Endothelial cell of umbilical vein (primary cell): ENCODE measurements at regions not wholly inside any gene's neighbourhood (a gene's known extent, or its start where the extent isn't known, plus 50 kb on each side); places are given as distances from the start of the nearest gene placed in this dataset.

ENCODE experiments used
- BruUV-seq: library from RNA; stranded (reverse); fragments of 400-500 nt; replicated peaks from 2 replicates; lab custom pipeline; 2021; lab: Mats Ljungman, UMichigan
- CTCF ChIA-PET: fragments of 300-600, 350-600 bp; sonication (Branson Sonifier 250); formaldehyde crosslinking; loops from one replicate; lab custom pipeline; 2021; ENCODE audit warnings: antibody characterized with exemption, inconsistent platforms; lab: Charles Lee
- POLR2A ChIA-PET: fragments of 300-600, 350-600 bp; sonication (Branson Sonifier 250); formaldehyde crosslinking; loops from one replicate; lab custom pipeline; 2021; ENCODE audit warnings: antibody characterized with exemption, inconsistent platforms; lab: Charles Lee
- DNase-seq: peaks from one replicate; pipeline ENCODE4 v3.0.0-alpha.2; 2011; ENCODE audit warnings: low read depth, low spot score
- FAIRE-seq: peaks from 2 replicates; lab custom pipeline; 2011; peaks lifted over from hg19 to GRCh38; lab: Jason Lieb, UNC
- H2AFZ ChIP-seq: 2 replicates; pipeline ENCODE4 v1.6.0; 2012; ENCODE audit warnings: low read depth, low read length, control low read depth, inconsistent platforms
- H3K27ac ChIP-seq: 2 replicates; pipeline ENCODE4 v1.5.1; 2011; ENCODE audit warnings: low read depth, mild to moderate bottlenecking, control low read depth, low read length, moderate library complexity; ENCODE audit not compliant: insufficient read depth
- H3K27me3 ChIP-seq, 2 experiments: 2 replicates each; pipeline versions ENCODE4 v1.6.0 to v1.6.1; 2011; ENCODE audit warnings: low read length in 2 of 2, mixed read lengths in 1 of 2; ENCODE audit not compliant: control insufficient read depth in 2 of 2, insufficient read depth in 2 of 2
- H3K36me3 ChIP-seq, 2 experiments: 2 replicates in 1 of 2; 3 replicates in 1 of 2; pipeline ENCODE4 v1.5.1; 2011; ENCODE audit warnings: low read length in 2 of 2, mild to moderate bottlenecking in 1 of 2, moderate library complexity in 1 of 2; ENCODE audit not compliant: control insufficient read depth in 2 of 2, insufficient read depth in 2 of 2; ENCODE audit errors: extremely low read depth in 1 of 2
- H3K4me1 ChIP-seq: 3 replicates; pipeline ENCODE4 v1.5.1; 2011; ENCODE audit warnings: mild to moderate bottlenecking, low read length; ENCODE audit not compliant: control insufficient read depth, insufficient read depth; ENCODE audit errors: extremely low read depth
- H3K4me2 ChIP-seq: 2 replicates; pipeline ENCODE4 v1.6.1; 2011; ENCODE audit warnings: low read length, control low read depth, mixed read lengths; ENCODE audit not compliant: insufficient read depth
- H3K4me3 ChIP-seq, 3 experiments: fragments of 200-600 bp in 1 of 3; sonication (generic), shearing (Covaris generic) in 1 of 3; replicated peaks in 1 of 3; 2 replicates each; pipeline ENCODE4 v1.5.1; 2011 to 2016; ENCODE audit warnings: control low read depth in 3 of 3, low read length in 3 of 3, mild to moderate bottlenecking in 2 of 3, inconsistent platforms in 1 of 3, low read depth in 1 of 3, moderate library complexity in 1 of 3; ENCODE audit not compliant: insufficient read depth in 1 of 3
- H3K79me2 ChIP-seq: 2 replicates; pipeline ENCODE4 v1.6.0; 2012; ENCODE audit warnings: low read length, inconsistent platforms; ENCODE audit not compliant: control insufficient read depth, insufficient read depth
- H3K9ac ChIP-seq: replicated peaks from 2 replicates; pipeline ENCODE3; 2011; ENCODE audit warnings: low read length, control low read depth; ENCODE audit not compliant: insufficient read depth; ENCODE audit errors: extremely low read depth
- H3K9me1 ChIP-seq: replicated peaks from 3 replicates; pipeline ENCODE4 v1.6.0; 2011; ENCODE audit warnings: mild to moderate bottlenecking, low read length; ENCODE audit not compliant: control insufficient read depth, insufficient read depth; ENCODE audit errors: extremely low read depth
- H3K9me3 ChIP-seq: replicated peaks from 2 replicates; pipeline ENCODE4 v1.5.1; 2012; ENCODE audit warnings: low read length, inconsistent platforms; ENCODE audit not compliant: control insufficient read depth, insufficient read depth
- H4K20me1 ChIP-seq: replicated peaks from 2 replicates; pipeline ENCODE3; 2011; ENCODE audit warnings: mild to moderate bottlenecking, low read length; ENCODE audit not compliant: control insufficient read depth, insufficient read depth; ENCODE audit errors: extremely low read depth
- CTCF ChIP-seq, 2 donors: IDR thresholded peaks; 1 replicate in 1 of 2; 2 replicates in 1 of 2; pipeline ENCODE4 v1.5.1; 2011; ENCODE audit warnings: low read length in 2 of 2, mild to moderate bottlenecking in 2 of 2, moderate library complexity in 2 of 2, control low read depth in 1 of 2, inconsistent platforms in 1 of 2, low read depth in 1 of 2; ENCODE audit not compliant: insufficient read depth in 1 of 2; ENCODE audit errors: extremely low read depth in 1 of 2
- EZH2 ChIP-seq: IDR thresholded peaks from 2 replicates; pipeline ENCODE4 v1.6.1; 2012; ENCODE audit warnings: borderline replicate concordance, low read depth, mild to moderate bottlenecking, moderate library complexity, low read length, inconsistent platforms; ENCODE audit not compliant: severe bottlenecking
- FOS ChIP-seq: IDR thresholded peaks from 2 replicates; pipeline ENCODE4 v1.6.1; 2011; ENCODE audit warnings: mild to moderate bottlenecking, low read length, moderate library complexity, borderline replicate concordance; ENCODE audit not compliant: insufficient read depth
- GATA2 ChIP-seq: IDR thresholded peaks from 2 replicates; pipeline ENCODE4 v1.7.0; 2011; ENCODE audit warnings: low read depth, mild to moderate bottlenecking, moderate library complexity, mixed read lengths, low read length; ENCODE audit not compliant: insufficient read length, insufficient read depth
- JUN ChIP-seq: IDR thresholded peaks from 2 replicates; pipeline ENCODE4 v1.6.1; 2011; ENCODE audit warnings: borderline replicate concordance, low read depth; ENCODE audit not compliant: insufficient read length, insufficient read depth
- MYC ChIP-seq: IDR thresholded peaks from one replicate; pipeline ENCODE4 v1.6.1; 2011; ENCODE audit warnings: mild to moderate bottlenecking, low read depth, low read length
- POLR2A ChIP-seq: IDR thresholded peaks from 2 replicates; pipeline ENCODE4 v1.6.1; 2012; ENCODE audit warnings: low read depth, mild to moderate bottlenecking, control low read depth, low read length
- POLR2AphosphoS5 ChIP-seq: IDR thresholded peaks from 2 replicates; pipeline ENCODE4 v1.6.1; 2012; ENCODE audit warnings: low read depth, mild to moderate bottlenecking, control low read depth, low read length, moderate library complexity; ENCODE audit not compliant: insufficient read depth
- dilution Hi-C: fragments of 300-500 bp; cut with MboI; formaldehyde crosslinking; loops from one replicate; pipeline ENCODE4 v1.15.0; 2019; ENCODE audit warnings: low sequenced_read_pairs; ENCODE audit not compliant: extremely low pct_ligation_motif_present
- intact Hi-C: fragments of 100-400 bp; cut with micrococcal nuclease; formaldehyde crosslinking; loops from one replicate; pipeline ENCODE4 v1.10.0; 2022
- TF ChIP-seq, protein P1 (sequence below): IDR thresholded peaks from 2 replicates; pipeline ENCODE4 v1.6.1; 2011; ENCODE audit not compliant: insufficient read depth, insufficient read length

GRCh38 chr4:162560073-162560472 lies 396.3 kb upstream of the FSTL5 start:
- H3K79me2 ChIP-seq: no peaks in the 10 kb centered on the region
- no peaks in the 10 kb centered on the region for H3K4me1 ChIP-seq
- H3K27me3 ChIP-seq: no peaks in the 10 kb centered on the region
- POLR2A ChIA-PET: no interaction called here
- no peak overlapping the region for H3K4me2 ChIP-seq
- H3K4me3 ChIP-seq: no peak overlapping the region
- no peak overlapping the region for H3K27ac ChIP-seq
- no peaks in the 10 kb centered on the region for H3K36me3 ChIP-seq
- BruUV-seq: no TSS peak
- no peak for TF ChIP-seq POLR2AphosphoS5
- TF ChIP-seq JUN: no peak
- no peak for TF ChIP-seq CTCF (IDR thresholded peaks at IDR 0.05; ENCODE audit: extremely low read depth in 1 of 2, insufficient read depth in 1 of 2, low read depth in 1 of 2, low read length in 2 of 2)
- TF ChIP-seq, protein P1, sequence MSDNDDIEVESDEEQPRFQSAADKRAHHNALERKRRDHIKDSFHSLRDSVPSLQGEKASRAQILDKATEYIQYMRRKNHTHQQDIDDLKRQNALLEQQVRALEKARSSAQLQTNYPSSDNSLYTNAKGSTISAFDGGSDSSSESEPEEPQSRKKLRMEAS: no peak
- TF ChIP-seq FOS: no peak
- TF ChIP-seq POLR2A: no peak
- no peak for TF ChIP-seq GATA2
- no peak for TF ChIP-seq MYC
- TF ChIP-seq EZH2: no peak
- FAIRE-seq: no peak
- peaks cover under 1% of the 10 kb centered on the region for H3K9me3 ChIP-seq
- CTCF ChIA-PET: no interaction called here
- intact Hi-C loops (no loop called here), dilution Hi-C loops (no loop called here)
- H3K9me1 ChIP-seq: no peaks in the 10 kb centered on the region
- no peak for DNase-seq
- H2AFZ ChIP-seq: no peak overlapping the region
- H4K20me1 ChIP-seq: no peaks in the 10 kb centered on the region
- H3K9ac ChIP-seq: no peak overlapping the region
